Endothelial cell of hepatic sinusoid (primary cell): ENCODE measurements at regions not wholly inside any gene's neighbourhood (a gene's known extent, or its start where the extent isn't known, plus 50 kb on each side); places are given as distances from the start of the nearest gene placed in this dataset.
"Not testable (repeated sequence)": the region's sequence is repeated elsewhere in the genome, so short reads cannot be mapped to it uniquely, and the experiment has no call there.

ENCODE experiments used
- in situ Hi-C: cut with HindIII; loops from 2 replicates; pipeline ENCODE4 v1.10.0; 2017; ENCODE audit warnings: low sequenced_read_pairs

DNA sequence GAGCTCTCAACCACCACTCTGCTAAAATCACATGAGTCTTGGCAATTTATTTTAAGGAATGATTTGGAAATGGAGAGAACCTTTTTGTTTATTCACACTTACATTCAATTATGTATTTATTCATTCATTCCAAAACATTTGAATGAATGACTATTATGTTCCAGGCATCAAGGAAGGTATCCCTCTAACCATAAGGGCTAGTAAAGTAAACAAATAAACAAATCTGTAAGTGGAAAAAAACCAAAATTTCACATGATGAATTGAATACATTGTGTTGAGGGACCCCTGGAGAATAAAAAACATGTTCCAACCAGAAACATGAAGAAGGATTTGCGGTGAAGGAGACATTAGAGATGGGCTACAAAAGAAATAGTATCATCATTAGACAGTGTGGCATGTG is 677.8 kb downstream of the TOX3 start:
- in situ Hi-C loops = no loop called here

DNA sequence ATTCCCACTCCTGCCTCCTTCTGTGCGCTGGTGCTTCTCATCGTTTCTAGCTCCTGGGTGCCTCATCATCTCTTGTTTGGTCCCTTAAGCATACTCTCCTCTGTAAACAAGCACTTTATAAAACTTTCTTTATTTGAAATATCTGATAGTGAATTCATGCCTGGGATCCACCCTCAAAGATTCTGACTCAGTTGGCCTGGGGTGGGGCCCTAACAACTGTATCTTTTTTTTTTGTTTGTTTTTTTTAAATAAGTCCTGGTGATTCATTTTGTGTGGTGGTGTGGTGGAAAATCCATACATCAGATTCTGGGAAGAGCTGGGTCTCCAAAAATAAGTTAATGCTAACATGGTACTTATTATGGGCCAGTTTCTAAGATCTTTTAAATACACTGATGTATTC is 678.3 kb downstream of the TOX3 start:
- in situ Hi-C loops = no loop called here

DNA sequence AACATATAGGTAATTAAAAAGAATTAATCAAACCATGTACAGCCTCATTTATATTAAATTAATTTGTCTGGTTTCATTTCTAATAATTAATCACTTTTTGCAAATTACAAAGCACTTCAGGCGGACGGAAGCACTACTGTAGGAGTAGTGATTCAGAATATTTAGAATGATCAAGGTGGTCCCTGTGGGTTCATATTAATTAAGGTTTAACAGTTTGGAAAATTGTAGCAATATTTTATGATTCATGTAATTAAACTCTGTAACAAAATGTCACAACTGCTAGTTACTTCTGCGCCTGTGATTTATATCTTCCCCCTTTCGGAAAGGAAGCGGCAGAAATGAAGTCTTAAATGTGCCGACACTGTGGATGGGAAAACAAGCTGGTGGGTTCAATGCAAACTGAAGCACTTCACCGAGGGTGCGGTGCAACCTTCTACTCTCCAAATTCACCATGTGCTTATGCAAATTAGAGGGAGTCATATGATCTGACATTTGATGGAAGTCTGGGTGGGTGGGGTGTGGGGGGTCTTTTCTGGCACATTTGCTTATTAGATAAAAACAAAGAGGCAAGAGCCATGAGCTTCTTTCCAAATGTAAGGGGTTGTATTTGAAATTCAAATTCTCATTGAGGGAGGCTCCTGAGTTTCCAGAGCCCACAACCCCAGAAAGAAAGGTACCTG is 679.4 kb downstream of the TOX3 start:
- in situ Hi-C loops = no loop called here

DNA sequence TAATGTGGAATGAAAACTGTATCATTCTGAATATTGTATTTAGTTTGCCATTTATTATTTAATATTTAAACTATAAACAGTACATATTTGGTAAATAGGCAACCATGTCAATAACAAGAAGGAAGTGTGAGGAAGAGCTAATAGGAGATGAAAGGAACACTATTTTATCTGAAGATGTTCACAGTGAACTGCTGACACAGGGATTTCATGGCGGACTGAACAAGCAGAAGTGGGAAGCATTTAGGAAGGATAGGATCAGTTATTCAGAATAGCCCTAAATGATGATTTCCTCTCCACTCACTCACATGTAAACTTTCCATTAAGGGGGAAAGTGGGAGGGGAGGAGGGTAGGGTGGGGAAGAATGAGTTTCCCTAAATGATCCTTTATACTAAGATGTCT is 682.4 kb downstream of the TOX3 start:
- in situ Hi-C loops = loop anchor here (5.0 kb wide), 1 partner anchor 33 kb away; no protein-coding TSS in a partner anchor

DNA sequence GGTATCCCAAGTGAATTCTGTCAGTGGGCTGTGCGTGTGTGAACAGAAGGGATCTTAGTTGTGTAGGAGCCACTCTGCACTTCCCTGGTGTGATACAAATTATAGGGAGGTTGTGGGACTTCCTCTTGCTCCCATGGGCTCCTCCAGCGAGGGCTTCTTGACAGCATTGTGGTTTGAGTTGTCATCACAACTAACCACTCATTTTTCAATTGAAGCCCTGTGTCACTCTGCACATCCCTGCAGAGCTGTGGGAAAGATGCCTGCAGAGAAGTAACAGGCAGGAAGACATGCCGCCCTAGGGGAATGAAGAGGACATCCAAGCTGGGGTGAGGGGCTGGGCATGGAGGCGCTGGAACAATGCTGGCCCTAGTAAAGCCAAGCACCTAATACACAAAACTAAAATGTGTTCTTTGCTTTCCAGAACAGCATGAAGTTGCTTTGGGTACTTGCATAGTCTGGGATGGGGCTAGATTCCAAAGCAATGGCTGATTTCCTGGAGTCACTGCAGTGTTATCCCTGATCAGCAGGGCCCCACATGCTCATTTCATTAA is 692.5 kb downstream of the TOX3 start:
- in situ Hi-C loops = no loop called here

DNA sequence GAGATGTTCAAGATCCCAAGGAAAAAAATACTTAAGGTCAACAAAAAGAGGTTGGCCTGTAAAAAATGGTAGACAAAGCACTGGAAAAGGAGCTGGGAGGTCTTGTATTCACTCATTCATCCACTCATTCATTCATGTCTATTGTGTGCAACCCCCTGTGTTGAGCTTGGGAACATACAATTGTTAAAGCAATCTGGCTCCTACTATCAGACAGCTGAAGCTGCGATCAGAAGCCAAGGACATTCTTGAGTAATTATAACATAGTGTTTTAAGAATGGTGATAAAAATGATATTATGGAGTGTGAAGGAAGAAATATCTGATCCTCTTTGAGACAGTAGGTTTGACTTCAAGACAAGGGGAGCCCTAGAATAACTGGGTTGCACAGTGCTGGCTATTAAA is 693.4 kb downstream of the TOX3 start:
- in situ Hi-C loops = no loop called here

DNA sequence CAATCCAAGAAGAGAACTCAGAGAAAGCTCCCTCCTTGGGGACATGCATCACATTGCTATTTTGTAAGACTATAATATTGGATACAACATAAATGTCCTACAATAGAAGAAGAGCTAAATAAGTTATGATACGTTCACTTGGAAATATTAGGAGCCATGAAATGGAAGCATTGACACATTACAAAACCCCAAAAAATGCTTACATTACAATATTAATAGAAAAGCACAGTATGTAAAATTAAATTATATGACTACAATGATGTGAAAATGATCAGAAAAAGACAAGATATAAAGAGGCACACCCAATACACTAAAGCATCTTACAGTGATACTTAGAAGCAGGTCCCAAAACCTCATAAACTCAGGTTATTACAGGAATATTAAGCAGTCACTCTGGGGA is 694.1 kb downstream of the TOX3 start:
- in situ Hi-C loops = no loop called here

DNA sequence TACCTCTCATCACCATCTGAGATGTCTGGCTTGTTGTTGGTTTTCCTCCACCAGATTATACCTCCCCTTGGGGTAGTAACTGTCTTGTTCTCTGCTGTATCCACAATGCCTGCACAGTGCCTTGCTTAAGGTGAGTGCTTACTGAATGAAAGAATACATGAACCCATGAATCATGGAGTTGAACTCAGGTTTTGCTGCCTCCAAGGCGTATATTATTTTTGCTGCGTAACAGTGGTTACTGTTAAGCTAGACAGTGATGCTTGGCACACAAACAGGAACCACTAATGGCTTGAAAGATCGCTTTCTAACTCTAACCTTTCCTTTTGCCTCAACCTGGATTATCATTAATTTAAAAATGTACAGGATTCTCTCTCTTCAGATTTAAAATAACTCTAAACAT is 695.8 kb downstream of the TOX3 start:
- in situ Hi-C loops = no loop called here

DNA sequence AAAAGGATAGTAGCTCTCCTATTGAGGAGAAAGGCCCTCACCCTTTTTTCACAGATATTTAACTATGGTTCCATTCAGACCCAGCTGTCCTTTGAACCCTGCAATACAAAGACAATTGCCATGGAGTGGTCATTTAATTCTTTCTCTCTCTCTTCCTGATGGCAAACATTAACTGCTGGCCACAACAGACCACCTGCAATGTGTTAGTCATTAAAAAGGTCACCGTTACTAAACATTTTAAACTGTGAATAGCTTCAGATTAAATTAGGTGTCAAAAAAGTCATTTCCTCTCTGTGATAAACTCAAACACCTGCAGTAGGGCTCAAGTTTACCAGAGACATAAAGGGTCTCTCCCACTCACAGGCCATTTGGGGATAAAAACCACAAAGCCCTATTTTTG is 697.2 kb downstream of the TOX3 start:
- in situ Hi-C loops = no loop called here

DNA sequence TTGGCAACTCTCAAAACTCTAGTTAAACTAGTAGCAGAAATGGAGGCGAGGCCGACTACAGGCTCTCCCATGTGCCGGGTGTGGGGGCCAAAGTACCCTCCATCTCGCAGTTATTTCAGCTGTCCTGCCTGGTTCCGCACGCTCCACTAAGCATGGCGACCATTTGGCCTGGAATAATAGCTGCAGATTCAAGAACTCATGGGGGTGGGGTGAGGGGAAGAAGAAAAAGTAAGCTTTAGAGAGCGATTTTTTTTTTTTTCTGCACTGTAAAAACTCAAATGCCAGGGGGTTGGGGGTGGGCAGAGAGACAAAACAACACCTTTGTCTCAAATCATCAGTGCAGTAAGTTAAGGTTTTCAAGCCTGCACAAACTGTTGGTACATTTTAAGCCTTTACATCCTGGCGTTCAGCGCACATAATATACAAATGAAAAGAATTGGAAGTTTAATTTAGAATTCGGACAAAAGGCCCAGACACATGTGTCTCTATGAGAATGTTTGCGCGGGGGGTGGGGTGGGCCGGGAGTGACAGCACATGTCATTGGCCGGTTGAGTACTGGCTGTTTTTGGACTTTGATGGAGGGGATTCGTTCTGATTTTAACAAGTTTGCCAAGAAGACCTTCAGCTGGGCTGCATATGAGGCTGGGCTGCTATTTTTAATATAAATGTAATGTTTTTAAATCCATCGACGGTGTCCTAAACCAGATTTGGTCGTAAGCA is 694.7 kb upstream of the SALL1 start:
- in situ Hi-C loops = no loop called here

DNA sequence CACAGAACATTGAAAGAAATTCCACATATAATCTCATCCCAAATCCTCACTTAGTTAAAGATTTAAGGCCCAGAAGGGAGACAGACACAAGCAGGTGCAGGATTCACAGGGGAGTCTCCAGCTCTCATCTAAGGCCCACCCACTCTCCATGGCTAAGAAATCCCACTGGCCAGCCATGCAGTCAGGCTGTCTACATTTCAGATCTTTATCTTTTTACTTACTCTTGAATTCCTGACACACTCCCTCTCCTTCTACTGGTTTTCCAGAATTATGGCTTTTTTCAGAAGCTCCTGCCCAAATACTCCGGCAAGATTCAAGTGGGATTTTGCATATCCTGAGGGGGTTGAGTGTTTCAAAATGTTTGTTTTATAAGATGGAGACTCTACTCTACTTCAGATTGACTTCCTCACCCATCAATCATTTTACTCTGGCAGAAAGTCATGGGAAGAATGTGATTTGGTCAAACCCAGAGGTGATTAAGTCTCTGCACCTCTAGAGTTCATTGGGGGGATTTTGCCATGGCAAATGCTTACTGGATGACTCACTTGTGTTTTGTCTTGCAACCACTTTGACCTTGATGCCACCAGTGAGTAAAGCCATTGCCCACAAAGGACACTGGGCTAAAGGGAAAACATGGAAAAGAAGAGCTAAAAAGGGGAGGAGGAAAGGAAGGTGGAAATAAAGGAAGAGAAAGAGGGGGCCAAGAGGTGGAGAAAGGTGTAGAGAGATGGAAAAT is 688.8 kb upstream of the SALL1 start:
- in situ Hi-C loops = no loop called here

DNA sequence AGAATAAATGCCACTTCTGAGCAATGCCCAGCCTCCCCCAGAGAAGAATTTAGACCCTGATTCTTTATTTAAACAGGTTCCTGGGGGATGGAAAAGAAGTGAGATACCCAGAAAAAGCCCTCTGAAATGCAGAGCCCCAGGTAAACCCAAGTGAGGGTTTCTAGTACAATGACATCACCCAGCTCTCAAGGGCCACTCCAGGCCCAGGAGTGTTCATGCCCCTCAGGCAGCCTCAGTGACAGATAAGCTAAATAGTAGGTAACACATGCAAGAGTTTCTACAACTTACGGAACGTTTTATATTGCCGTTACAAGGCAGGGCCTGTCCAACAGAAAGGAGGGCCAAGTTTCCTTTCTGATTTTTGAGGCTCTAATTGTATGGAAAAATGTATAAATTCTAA is 683.7 kb upstream of the SALL1 start:
- in situ Hi-C loops = no loop called here

DNA sequence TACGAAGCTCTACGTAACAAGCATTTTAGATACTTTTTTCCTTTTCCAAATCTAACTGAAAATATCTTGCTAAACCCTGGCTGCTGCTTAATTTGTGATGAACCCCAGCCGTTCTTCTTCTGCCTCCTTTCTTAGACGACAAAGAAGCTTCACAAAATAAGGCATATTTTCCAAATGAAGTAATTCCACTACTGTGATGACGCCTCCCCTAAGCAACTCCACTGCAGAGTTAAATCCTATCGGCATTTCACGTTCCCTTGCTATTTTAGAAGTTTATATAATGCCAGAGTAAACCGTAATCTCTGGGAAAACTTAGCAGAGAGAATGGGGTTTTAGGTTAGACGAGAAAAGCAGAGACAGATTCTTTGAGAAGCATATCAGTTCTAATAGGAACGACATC is 683.1 kb upstream of the SALL1 start:
- in situ Hi-C loops = no loop called here

DNA sequence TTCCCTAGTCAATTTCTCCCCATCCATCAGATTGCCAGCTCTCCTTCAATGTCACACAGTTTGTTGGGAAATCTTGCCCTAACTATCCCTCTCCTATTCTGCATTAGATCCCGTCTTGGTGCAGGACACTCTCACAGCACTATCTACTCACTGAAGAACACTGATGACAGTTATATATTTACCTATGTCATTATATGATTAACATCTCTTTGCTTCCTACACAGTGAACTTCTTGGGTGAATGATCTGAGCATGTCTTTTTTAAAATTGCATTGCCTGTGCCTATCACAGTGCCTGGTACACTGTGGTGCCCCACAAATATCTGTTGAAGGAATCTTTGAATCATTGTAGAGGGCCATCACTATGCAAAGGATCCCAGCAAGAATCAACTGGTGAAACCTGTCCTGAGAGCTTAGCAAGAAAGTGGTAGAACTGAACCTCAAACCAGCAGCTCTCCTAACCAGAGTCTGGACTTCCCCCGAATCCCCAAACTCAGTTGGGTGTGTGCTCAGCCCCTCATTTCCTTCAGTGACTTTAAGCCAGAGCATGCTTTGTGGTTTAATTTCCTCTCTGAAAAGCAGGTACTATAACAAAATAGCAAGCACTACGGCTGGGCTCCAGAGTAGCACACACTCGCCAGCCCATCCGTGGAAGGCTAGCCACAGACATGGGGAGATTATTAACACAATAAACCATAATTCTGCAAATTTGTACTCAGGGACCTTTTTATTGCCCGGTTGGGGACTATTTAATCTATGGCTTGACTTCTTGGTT is 680.7 kb upstream of the SALL1 start:
- in situ Hi-C loops = no loop called here

DNA sequence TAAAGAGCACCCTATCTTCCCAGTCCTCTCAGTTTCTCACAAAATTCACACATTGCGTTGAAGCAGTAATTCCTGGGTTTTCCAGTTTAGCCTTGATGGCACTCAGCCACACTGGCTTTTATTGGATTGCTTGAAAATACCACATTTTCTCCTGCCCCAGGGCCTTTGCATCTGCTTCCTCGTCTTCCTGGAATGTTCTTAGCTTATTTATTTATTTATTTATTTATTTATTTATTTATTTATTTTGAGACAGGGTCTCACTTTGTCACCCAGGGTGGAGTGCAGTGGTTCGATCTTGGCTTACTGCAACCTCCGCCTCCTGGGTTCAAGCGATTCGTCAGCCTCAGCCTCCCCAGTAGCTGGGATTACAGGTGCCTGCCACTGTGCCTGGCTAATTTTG is 680.0 kb upstream of the SALL1 start:
- in situ Hi-C loops = not testable (repeated sequence)

DNA sequence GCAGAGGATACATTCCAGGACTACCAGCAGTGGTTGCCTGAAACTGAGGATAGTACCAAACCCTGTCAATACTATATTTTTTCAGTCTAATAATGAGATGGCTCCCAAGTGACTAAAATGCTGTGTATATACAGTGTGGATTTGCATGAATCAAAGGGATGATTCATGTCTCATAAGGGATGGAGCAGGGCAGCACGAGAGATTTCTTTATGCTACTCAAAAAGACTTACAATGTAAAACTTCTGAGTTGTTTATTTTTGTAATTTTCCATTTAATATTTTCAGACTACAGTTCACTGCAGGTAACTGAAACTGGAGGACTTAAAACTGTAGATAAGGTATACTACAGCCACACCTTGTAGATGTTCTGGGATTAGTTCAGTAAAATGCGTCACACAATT is 674.7 kb upstream of the SALL1 start:
- in situ Hi-C loops = no loop called here

DNA sequence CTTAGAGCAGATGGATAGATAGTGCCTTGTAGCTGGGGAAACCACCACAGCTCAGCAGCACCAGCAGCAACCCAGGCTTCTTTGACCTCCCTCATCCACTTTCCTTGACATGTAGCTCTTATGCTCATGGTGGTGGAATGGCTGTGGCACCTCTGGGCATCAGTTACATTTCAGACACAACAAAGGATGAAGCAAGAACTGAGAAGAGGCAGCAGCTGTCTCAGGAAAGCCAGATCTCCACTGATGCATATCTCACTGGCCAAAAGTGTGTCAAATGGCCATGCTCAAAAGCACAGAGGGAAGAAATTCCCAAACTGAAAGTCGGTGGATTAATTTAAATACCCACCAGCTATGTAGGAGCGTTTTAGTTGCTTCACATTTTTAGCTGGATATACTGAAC is 671.4 kb upstream of the SALL1 start:
- in situ Hi-C loops = no loop called here

DNA sequence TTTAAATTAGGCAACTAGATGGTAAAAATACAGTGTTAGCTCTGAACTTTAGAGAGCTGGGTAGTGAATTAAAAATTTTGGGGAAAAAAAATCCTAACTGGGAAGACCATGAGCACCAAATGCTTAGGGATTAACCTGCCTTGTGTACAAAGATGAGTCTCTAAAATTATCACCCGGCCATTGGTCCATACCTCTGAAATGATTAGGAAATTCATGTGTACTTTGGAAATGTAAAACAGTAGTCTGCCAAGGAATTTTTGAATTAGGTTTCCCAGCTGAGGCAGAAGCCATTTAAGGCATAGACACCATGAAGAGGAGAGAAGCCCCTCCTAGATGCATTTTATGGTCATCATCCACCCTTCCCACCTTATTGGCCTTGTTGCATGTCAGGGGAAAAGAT is 670.5 kb upstream of the SALL1 start:
- in situ Hi-C loops = no loop called here

DNA sequence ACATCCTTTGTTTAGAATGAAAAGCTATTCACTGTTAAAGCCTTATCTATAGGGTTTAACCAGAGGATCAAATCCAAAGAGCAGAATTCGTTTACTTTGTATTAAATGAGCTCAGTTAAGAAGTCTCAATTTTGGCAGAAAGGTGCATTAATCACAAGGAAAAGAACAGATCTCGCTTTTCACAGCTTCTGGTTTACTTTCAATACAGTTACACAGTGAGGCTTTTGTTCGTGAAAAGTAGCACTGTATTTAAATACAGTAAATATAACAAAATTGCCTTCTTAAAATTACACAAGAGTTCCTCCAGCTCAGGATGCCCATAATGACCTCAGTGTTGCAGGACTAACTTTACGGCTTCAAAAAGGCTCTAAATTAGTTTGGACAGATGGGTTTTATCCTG is 669.1 kb upstream of the SALL1 start:
- in situ Hi-C loops = no loop called here

DNA sequence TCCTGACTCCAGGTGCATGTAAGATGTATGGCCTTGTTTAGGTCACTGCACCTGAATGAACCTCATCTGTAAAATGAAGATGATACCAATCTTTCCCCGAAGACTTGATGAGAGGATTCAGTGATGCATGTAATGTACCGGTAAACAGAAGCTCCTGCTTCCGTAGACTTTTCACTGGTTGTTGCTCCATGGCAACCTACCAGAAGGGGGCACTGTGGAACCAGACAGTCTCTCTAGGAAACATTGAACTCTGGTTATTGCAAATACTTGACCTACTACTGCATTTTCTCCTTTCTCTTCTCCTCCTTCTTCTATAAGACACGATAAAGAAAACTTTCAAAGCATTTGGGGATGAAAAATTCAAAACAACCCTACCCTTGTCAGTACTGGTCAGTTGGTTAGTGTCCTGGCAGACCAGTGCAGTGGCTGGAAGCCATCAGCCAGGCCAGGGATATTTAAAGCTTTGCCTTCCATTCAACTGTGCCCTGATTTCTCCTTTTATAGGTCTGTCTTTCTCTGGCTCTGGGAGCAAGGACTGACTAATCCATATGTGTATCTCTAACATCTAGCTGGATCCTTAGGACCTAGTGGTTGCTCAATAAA is 667.4 kb upstream of the SALL1 start:
- in situ Hi-C loops = no loop called here

DNA sequence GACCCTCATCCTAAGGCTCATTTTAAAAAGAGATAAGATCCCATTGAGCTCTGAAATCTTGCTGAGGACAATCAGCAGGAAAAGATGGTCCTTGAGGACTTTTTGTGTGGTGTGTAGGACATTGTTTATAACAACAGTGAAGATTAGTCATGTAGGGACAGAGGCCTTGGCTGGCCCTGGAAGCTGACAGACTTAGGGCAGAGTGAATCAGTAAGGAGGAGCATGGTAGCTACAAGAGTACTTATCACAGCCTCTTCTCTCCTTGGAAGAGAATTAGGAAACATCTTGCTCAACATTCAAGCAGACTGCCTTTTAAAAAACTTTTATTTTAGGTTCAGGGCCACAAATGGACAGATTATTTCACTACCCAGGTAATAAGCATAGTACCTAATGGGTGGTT is 665.9 kb upstream of the SALL1 start:
- in situ Hi-C loops = no loop called here
